Glutamatergic neuron (in vitro differentiated cells): ENCODE measurements at regions not wholly inside any gene's neighbourhood (a gene's known extent, or its start where the extent isn't known, plus 50 kb on each side); places are given as distances from the start of the nearest gene placed in this dataset.

ENCODE experiments used
- DNase-seq: peaks from one replicate; pipeline ENCODE4 v3.0.0; 2022
- H3K27ac Mint-ChIP-seq: one replicate; pipeline ENCODE4 v1.8.0; 2020; ENCODE audit warnings: mild to moderate bottlenecking, mixed read lengths, inconsistent platforms; ENCODE audit not compliant: unreplicated experiment
- H3K27me3 Mint-ChIP-seq: one replicate; pipeline ENCODE4 v1.8.0; 2020; ENCODE audit warnings: mild to moderate bottlenecking, moderate library complexity, mixed read lengths, inconsistent platforms; ENCODE audit not compliant: unreplicated experiment
- H3K36me3 Mint-ChIP-seq: one replicate; pipeline ENCODE4 v1.8.0; 2020; ENCODE audit warnings: mild to moderate bottlenecking, mixed read lengths, inconsistent platforms; ENCODE audit not compliant: unreplicated experiment
- H3K4me1 Mint-ChIP-seq: one replicate; pipeline ENCODE4 v1.8.0; 2020; ENCODE audit warnings: mild to moderate bottlenecking, low read depth, mixed read lengths, inconsistent platforms; ENCODE audit not compliant: unreplicated experiment
- H3K4me3 Mint-ChIP-seq: one replicate; pipeline ENCODE4 v1.8.0; 2020; ENCODE audit warnings: mild to moderate bottlenecking, mixed read lengths, inconsistent platforms; ENCODE audit not compliant: unreplicated experiment
- H3K9me3 Mint-ChIP-seq: one replicate; pipeline ENCODE4 v1.8.0; 2020; ENCODE audit warnings: mild to moderate bottlenecking, moderate library complexity, mixed read lengths, inconsistent platforms; ENCODE audit not compliant: unreplicated experiment
- CTCF ChIP-seq: fragments of 200-600 bp; sonication (generic); IDR thresholded peaks from one replicate; pipeline ENCODE4 v1.5.0; 2021; ENCODE audit not compliant: partially characterized antibody, unreplicated experiment

GRCh38 chr2:205915130-205915524 is 170.8 kb downstream of the INO80D start:
- no peak for DNase-seq
- no peak overlapping the region for H3K4me3 Mint-ChIP-seq
- peaks cover 2% of the 10 kb centered on the region for H3K36me3 Mint-ChIP-seq
- H3K9me3 Mint-ChIP-seq, result peaks cover 2% of the 10 kb centered on the region
- TF ChIP-seq CTCF, result no peak
- H3K4me1 Mint-ChIP-seq, result peaks cover 2% of the 10 kb centered on the region
- H3K27me3 Mint-ChIP-seq, result peaks cover 3% of the 10 kb centered on the region
- H3K27ac Mint-ChIP-seq, result no peak overlapping the region

DNA sequence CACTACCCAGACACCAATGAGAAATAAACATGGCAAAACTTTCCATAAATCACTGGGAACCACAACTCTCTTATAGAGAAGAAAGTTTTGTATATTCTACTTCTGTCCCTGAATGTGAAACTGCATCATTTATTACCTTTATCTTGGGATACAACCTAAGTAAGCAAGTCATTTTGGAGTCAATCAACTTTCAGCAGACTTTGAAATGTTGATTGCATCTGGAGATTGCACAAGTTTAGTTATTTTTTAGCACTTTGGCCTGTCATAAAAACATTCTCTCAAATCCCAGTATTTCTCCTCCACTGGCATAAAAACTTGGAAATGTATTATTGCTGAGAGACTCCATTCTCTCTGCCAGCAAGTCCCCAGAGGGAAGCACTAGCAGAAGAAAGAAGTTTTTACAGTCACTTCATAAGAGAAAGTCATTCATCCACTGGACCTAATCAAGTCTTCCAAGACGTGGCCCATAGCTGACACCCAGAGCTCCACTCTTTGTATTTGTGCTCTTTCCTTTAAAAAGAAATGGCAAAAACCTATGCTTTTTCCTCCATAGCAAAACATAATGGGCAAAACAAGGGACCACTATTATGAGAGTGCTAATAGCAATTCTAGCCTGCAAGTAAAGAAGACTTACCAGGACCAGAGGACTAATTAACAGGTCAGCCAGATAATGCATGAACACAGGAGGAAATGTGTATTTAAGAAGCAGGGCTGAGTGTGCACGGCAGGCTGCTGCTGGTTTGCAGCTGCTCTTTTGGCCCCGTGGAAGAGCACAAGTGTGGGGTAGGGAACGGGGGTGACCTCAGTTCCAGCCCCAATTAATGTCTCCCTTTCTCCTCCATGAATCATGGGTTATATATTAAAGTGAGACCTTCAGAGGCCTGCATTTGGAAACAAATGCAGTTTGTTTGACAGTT is 171.5 kb downstream of the INO80D start:
- Mint-ChIP-seq H3K4me1 (peaks cover 4% of the 10 kb centered on the region), H3K27ac (no peak overlapping the region), H3K27me3 (no peaks in the 10 kb centered on the region), H3K9me3 (peaks cover 2% of the 10 kb centered on the region), H3K36me3 (no peaks in the 10 kb centered on the region), H3K4me3 (no peak overlapping the region)
- DNase-seq, result no peak
- TF ChIP-seq CTCF, result no peak

DNA sequence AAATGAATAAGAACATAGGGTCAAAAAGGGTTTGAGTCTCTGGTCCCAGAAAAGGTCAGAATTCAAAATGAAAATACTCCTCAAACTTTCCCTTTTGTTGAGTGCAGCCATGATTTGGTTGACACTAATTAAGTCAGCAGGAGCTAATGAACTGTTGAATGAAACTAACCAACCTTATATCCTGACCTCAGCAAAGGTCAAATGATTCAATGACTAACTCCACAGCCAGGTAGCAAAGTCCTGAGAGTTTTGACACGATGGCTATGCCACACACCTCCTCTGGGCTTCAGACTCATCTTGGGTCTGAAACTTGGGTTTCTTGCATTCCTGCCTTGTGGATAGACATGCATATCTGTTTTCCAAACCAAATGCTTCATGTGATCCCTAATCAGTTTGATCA is 172.3 kb downstream of the INO80D start:
- no peak for DNase-seq
- H3K36me3 Mint-ChIP-seq, result no peaks in the 10 kb centered on the region
- H3K27ac Mint-ChIP-seq, result no peak overlapping the region
- H3K4me3 Mint-ChIP-seq, result no peak overlapping the region
- peaks cover 2% of the 10 kb centered on the region for H3K9me3 Mint-ChIP-seq
- no peaks in the 10 kb centered on the region for H3K27me3 Mint-ChIP-seq
- peaks cover 12% of the 10 kb centered on the region for H3K4me1 Mint-ChIP-seq
- no peak for TF ChIP-seq CTCF

DNA sequence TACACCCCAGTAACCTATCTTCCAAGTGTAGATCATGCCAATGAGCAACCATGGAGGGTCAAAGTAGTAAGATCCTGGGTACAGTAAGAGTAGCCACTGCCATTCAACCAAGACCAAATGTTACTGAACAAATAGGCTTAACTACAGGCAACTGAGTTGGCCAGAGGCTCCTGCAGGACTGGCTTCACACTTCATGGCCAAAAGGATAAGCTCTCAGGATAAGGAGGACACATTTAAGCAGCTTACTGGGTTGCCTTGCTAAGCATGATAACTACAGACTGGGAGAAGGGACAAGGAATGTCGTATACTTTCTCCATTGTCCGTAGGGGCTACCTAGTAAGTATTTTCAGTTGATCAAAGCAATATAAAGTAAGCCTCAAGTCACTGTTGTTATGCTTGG is 174.7 kb downstream of the INO80D start:
- H3K27me3 Mint-ChIP-seq, result no peaks in the 10 kb centered on the region
- peaks cover 2% of the 10 kb centered on the region for H3K9me3 Mint-ChIP-seq
- peaks cover 12% of the 10 kb centered on the region for H3K4me1 Mint-ChIP-seq
- no peak for TF ChIP-seq CTCF
- H3K27ac Mint-ChIP-seq, result no peak overlapping the region
- DNase-seq, result no peak
- no peak overlapping the region for H3K4me3 Mint-ChIP-seq
- peaks cover 10% of the 10 kb centered on the region for H3K36me3 Mint-ChIP-seq

- TF ChIP-seq CTCF, result no peak
- Mint-ChIP-seq H3K4me3 (no peak overlapping the region), H3K27ac (peak overlapping the region; percentile 36), H3K4me1 (peaks cover 22% of the 10 kb centered on the region), H3K36me3 (peaks cover 10% of the 10 kb centered on the region), H3K27me3 (no peaks in the 10 kb centered on the region), H3K9me3 (peaks cover 2% of the 10 kb centered on the region)
- DNase-seq, result no peak
Observed at GRCh38 chr2:205909184-205909572, 176.8 kb downstream of the INO80D start.
